Fibroblast of villous mesenchyme (primary cell): ENCODE measurements at regions not wholly inside any gene's neighbourhood (a gene's known extent, or its start where the extent isn't known, plus 50 kb on each side); places are given as distances from the start of the nearest gene placed in this dataset.

Experiments used
- DNase-seq: peaks from one replicate; pipeline ENCODE4 v3.0.0-alpha.2; 2010; ENCODE audit warnings: low read depth
- H3K4me3 ChIP-seq: 2 replicates; pipeline ENCODE4 v1.5.1; 2011; ENCODE audit warnings: low read depth, mild to moderate bottlenecking, low read length
- CTCF ChIP-seq: IDR thresholded peaks from 2 replicates; pipeline ENCODE4 v1.5.1; 2012; ENCODE audit warnings: low read depth, mild to moderate bottlenecking, low read length; ENCODE audit not compliant: insufficient read depth

- no peak for DNase-seq
- TF ChIP-seq CTCF, result no peak
- H3K4me3 ChIP-seq, result no peak overlapping the region
Observed at GRCh38 chr3:84744130-84744529, 214.7 kb upstream of the CADM2 start.

GRCh38 chr3:84755860-84756259 lies 202.9 kb upstream of the CADM2 start:
- no peak overlapping the region for H3K4me3 ChIP-seq
- TF ChIP-seq CTCF, result no peak
- no peak for DNase-seq

- no peak for DNase-seq
- no peak for TF ChIP-seq CTCF
- no peak overlapping the region for H3K4me3 ChIP-seq
Observed at GRCh38 chr3:84759361-84759760, 199.4 kb upstream of the CADM2 start.

GRCh38 chr3:84772841-84773240 lies 185.9 kb upstream of the CADM2 start:
- TF ChIP-seq CTCF, result no peak
- DNase-seq, result no peak
- H3K4me3 ChIP-seq, result no peak overlapping the region

GRCh38 chr3:84783281-84783680 lies 175.5 kb upstream of the CADM2 start:
- DNase-seq, result no peak
- TF ChIP-seq CTCF, result no peak

GRCh38 chr3:84789961-84790360 lies 168.8 kb upstream of the CADM2 start:
- no peak for TF ChIP-seq CTCF
- H3K4me3 ChIP-seq, result no peak overlapping the region
- no peak for DNase-seq

More at GRCh38 chr3:84783281-84783680, 175.5 kb upstream of the CADM2 start:
- H3K4me3 ChIP-seq, result no peak overlapping the region

- H3K4me3 ChIP-seq, result no peak overlapping the region
- DNase-seq, result no peak
- no peak for TF ChIP-seq CTCF
Observed at GRCh38 chr3:84806958-84807357, 151.8 kb upstream of the CADM2 start.
